Activated CD4-positive, alpha-beta T cell treated with anti-CD3 and anti-CD28 coated beads, Interleukin-2, amount 50 U/mL, for 24 hours (primary cell): ENCODE measurements at regions not wholly inside any gene's neighbourhood (a gene's known extent, or its start where the extent isn't known, plus 50 kb on each side); places are given as distances from the start of the nearest gene placed in this dataset.

Source experiments
- DNase-seq, 2 donors: peaks; one replicate each; pipeline ENCODE4 v3.0.0-alpha.2; 2020; ENCODE audit warnings: low read depth in 1 of 2, low spot score in 1 of 2

GRCh38 chr10:63735305-63735704 lies 214.1 kb downstream of the REEP3 start:
- DNase-seq: no peak

- DNase-seq: no peak
Observed at GRCh38 chr10:63738410-63738809, 217.2 kb downstream of the REEP3 start.

GRCh38 chr10:63744060-63744941 lies 223.1 kb downstream of the REEP3 start:
- no peak for DNase-seq

- no peak for DNase-seq
Observed at GRCh38 chr10:63749915-63750314, 228.7 kb downstream of the REEP3 start.

- DNase-seq: no peak
Observed at GRCh38 chr10:63751836-63752235, 230.6 kb downstream of the REEP3 start.

GRCh38 chr10:63752318-63752717 lies 231.1 kb downstream of the REEP3 start:
- DNase-seq: no peak

- DNase-seq: no peak
Observed at GRCh38 chr10:63753808-63754207, 232.6 kb downstream of the REEP3 start.

- DNase-seq: no peak
Observed at GRCh38 chr10:63755441-63755840, 234.2 kb downstream of the REEP3 start.

GRCh38 chr10:63757067-63757466 lies 235.9 kb downstream of the REEP3 start:
- DNase-seq: no peak

GRCh38 chr10:63758080-63758479 lies 236.9 kb downstream of the REEP3 start:
- no peak for DNase-seq

GRCh38 chr10:63759335-63759734 lies 238.1 kb downstream of the REEP3 start:
- no peak for DNase-seq

- DNase-seq: no peak
Observed at GRCh38 chr10:63760034-63760707, 239.0 kb downstream of the REEP3 start.

- no peak for DNase-seq
Observed at GRCh38 chr10:63760708-63761047, 239.5 kb downstream of the REEP3 start.

GRCh38 chr10:63761243-63761642 lies 240.0 kb downstream of the REEP3 start:
- DNase-seq: no peak

- no peak for DNase-seq
Observed at GRCh38 chr10:63763744-63764143, 242.5 kb downstream of the REEP3 start.

GRCh38 chr10:63765126-63765525 lies 243.9 kb downstream of the REEP3 start:
- no peak for DNase-seq

- no peak for DNase-seq
Observed at GRCh38 chr10:63766745-63767137, 245.5 kb downstream of the REEP3 start.

GRCh38 chr10:63767138-63767801 lies 246.1 kb downstream of the REEP3 start:
- no peak for DNase-seq

GRCh38 chr10:63769367-63769766 lies 248.2 kb downstream of the REEP3 start:
- DNase-seq: no peak

- DNase-seq: no peak
Observed at GRCh38 chr10:63770523-63770922, 249.3 kb downstream of the REEP3 start.

- DNase-seq: no peak
Observed at GRCh38 chr10:63772491-63772890, 251.3 kb downstream of the REEP3 start.

- no peak for DNase-seq
Observed at GRCh38 chr10:63773106-63773505, 251.9 kb downstream of the REEP3 start.
